ENCODE measurements at regions not wholly inside any gene's neighbourhood (a gene's known extent, or its start where the extent isn't known, plus 50 kb on each side); places are given as distances from the start of the nearest gene placed in this dataset.

DNA sequence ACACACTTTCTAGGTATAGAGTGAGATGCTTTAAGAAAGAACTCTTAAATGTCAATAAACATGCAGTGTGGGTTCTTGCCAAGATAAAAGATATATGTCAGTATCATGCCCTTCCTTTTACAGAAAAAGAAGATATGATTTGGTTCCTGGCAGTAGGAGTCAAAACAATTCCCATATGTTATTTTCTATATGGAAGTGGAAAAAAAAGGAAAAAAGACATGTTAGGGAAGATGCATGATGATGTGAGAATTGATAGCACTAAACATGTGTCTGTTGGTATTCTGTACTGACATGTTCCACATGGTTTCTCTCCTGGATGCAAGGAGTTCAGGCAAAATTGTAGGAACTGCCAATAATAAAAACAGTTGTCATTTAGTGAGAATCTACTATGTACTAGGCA lies 318.8 kb upstream of the DACH1 start:
- H3K36me3 ChIP-seq (ENCODE audit: insufficient read depth, low read length) = no peaks in the 10 kb centered on the region
- TF ChIP-seq, protein P1, sequence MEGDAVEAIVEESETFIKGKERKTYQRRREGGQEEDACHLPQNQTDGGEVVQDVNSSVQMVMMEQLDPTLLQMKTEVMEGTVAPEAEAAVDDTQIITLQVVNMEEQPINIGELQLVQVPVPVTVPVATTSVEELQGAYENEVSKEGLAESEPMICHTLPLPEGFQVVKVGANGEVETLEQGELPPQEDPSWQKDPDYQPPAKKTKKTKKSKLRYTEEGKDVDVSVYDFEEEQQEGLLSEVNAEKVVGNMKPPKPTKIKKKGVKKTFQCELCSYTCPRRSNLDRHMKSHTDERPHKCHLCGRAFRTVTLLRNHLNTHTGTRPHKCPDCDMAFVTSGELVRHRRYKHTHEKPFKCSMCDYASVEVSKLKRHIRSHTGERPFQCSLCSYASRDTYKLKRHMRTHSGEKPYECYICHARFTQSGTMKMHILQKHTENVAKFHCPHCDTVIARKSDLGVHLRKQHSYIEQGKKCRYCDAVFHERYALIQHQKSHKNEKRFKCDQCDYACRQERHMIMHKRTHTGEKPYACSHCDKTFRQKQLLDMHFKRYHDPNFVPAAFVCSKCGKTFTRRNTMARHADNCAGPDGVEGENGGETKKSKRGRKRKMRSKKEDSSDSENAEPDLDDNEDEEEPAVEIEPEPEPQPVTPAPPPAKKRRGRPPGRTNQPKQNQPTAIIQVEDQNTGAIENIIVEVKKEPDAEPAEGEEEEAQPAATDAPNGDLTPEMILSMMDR (conservative IDR thresholded peaks at IDR 0.05; ENCODE audit: low read length) = no peak
- TF ChIP-seq EZH2phosphoT487 (IDR thresholded peaks at IDR 0.05; ENCODE audit: borderline replicate concordance) = no peak
- H4K20me1 ChIP-seq (ENCODE audit: insufficient read depth, low read length, poor library complexity, severe bottlenecking) = no peaks in the 10 kb centered on the region
- no peaks in the 10 kb centered on the region for H3K9me2 ChIP-seq (replicated peaks; ENCODE audit: low read depth, low read length)
- no peaks in the 10 kb centered on the region for H3K27me3 ChIP-seq (ENCODE audit: insufficient read depth, low read length, poor library complexity, severe bottlenecking)
- no peaks in the 10 kb centered on the region for H3K79me2 ChIP-seq (ENCODE audit: insufficient read depth, low read length)
- no peak overlapping the region for H3K4me3 ChIP-seq (ENCODE audit: low read length, poor library complexity, severe bottlenecking)
- H3K4me1 ChIP-seq (ENCODE audit: insufficient read depth, low read length, poor library complexity, severe bottlenecking) = no peaks in the 10 kb centered on the region
- H3F3A ChIP-seq (ENCODE audit: low read depth) = no peaks in the 10 kb centered on the region
- no peak overlapping the region for H3K9ac ChIP-seq (ENCODE audit: low read depth, low read length, poor library complexity, severe bottlenecking)
- no peak overlapping the region for H2AFZ ChIP-seq (ENCODE audit: low read length)
- no peak overlapping the region for H3K4me2 ChIP-seq (ENCODE audit: low read depth, low read length, poor library complexity, severe bottlenecking)
- no peaks in the 10 kb centered on the region for H3K9me3 ChIP-seq (ENCODE audit: insufficient read depth, low read depth, low read length)

DNA sequence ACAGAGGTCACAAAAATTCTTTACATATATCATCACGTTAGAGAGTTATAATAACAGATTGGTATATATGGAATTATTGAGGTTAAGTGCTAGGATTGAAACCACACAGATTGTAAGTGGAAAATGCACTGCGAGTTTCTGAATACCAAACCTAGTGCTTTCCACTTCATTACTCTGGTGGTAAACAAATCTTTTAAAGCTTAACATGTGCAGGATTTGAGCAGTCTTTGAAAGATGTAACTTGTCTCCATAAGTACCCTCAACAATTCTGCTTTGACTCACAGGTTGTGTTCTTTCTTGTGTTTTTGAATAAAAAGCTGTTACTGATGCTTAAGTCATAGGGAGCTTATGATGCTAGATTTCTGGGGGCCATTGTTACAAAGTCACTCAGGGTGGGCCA lies 314.7 kb upstream of the DACH1 start:
- Histone ChIP-seq H4K20me1 (ENCODE audit: insufficient read depth, low read length, poor library complexity, severe bottlenecking) (no peaks in the 10 kb centered on the region), H3K36me3 (ENCODE audit: insufficient read depth, low read length) (no peaks in the 10 kb centered on the region), H3K4me1 (ENCODE audit: insufficient read depth, low read length, poor library complexity, severe bottlenecking) (no peaks in the 10 kb centered on the region), H3K9ac (ENCODE audit: low read depth, low read length, poor library complexity, severe bottlenecking) (no peak overlapping the region), H3K27me3 (ENCODE audit: insufficient read depth, low read length, poor library complexity, severe bottlenecking) (no peaks in the 10 kb centered on the region), H3K4me2 (ENCODE audit: low read depth, low read length, poor library complexity, severe bottlenecking) (no peak overlapping the region), H3F3A (ENCODE audit: low read depth) (no peaks in the 10 kb centered on the region), H3K9me3 (ENCODE audit: insufficient read depth, low read depth, low read length) (no peaks in the 10 kb centered on the region), H2AFZ (ENCODE audit: low read length) (no peak overlapping the region), H3K9me2 (replicated peaks; ENCODE audit: low read depth, low read length) (no peaks in the 10 kb centered on the region), H3K79me2 (ENCODE audit: insufficient read depth, low read length) (no peaks in the 10 kb centered on the region), H3K4me3 (ENCODE audit: low read length, poor library complexity, severe bottlenecking) (no peak overlapping the region)
- TF ChIP-seq, protein P1 (conservative IDR thresholded peaks at IDR 0.05; ENCODE audit: low read length) = no peak
- TF ChIP-seq EZH2phosphoT487 (IDR thresholded peaks at IDR 0.05; ENCODE audit: borderline replicate concordance) = no peak

DNA sequence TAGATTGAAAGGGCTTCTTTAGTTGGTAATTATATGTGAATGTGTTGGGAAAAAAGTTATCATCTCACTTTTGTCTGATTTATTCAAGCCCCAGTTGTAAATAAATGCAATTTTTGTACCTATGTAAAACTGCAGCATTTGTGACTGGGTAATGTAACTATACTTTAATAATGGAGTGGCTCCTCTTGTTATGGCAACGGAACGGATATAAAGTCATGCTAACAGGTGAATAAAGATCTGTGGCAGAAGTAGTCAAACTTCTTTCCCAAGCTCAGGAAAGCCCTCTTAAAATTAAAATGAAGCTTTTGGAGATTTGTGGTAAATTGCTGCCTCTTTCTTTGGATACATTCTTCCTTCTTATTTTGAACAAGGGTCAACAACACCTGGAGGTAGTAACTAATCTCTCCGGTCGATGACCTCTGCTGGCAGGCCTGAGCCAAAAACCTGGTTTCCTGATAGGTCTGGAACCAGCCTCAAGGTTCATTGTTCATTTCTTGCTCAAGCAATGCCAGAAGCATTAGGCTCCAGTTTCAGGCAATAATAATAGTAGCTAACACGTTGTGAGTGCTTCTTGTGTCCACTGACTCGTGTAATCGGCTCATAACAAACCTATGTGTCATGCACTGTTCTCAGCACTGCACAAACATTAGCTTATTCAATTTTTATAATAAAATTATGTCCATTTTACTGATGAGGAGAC lies 313.4 kb upstream of the DACH1 start:
- Histone ChIP-seq H4K20me1 (ENCODE audit: insufficient read depth, low read length, poor library complexity, severe bottlenecking) (no peaks in the 10 kb centered on the region), H3K27me3 (ENCODE audit: insufficient read depth, low read length, poor library complexity, severe bottlenecking) (no peaks in the 10 kb centered on the region), H3K9me2 (replicated peaks; ENCODE audit: low read depth, low read length) (no peaks in the 10 kb centered on the region), H3K9me3 (ENCODE audit: insufficient read depth, low read depth, low read length) (no peaks in the 10 kb centered on the region), H3K4me2 (ENCODE audit: low read depth, low read length, poor library complexity, severe bottlenecking) (no peak overlapping the region), H2AFZ (ENCODE audit: low read length) (no peak overlapping the region), H3K79me2 (ENCODE audit: insufficient read depth, low read length) (no peaks in the 10 kb centered on the region), H3K4me1 (ENCODE audit: insufficient read depth, low read length, poor library complexity, severe bottlenecking) (no peaks in the 10 kb centered on the region), H3K36me3 (ENCODE audit: insufficient read depth, low read length) (no peaks in the 10 kb centered on the region), H3K9ac (ENCODE audit: low read depth, low read length, poor library complexity, severe bottlenecking) (no peak overlapping the region), H3F3A (ENCODE audit: low read depth) (no peaks in the 10 kb centered on the region), H3K4me3 (ENCODE audit: low read length, poor library complexity, severe bottlenecking) (no peak overlapping the region)
- TF ChIP-seq EZH2phosphoT487 (IDR thresholded peaks at IDR 0.05; ENCODE audit: borderline replicate concordance) = no peak
- TF ChIP-seq, protein P1 (conservative IDR thresholded peaks at IDR 0.05; ENCODE audit: low read length) = no peak

Data from Loucy (cell line).